GM12865 (cell line): ENCODE measurements at regions not wholly inside any gene's neighbourhood (a gene's known extent, or its start where the extent isn't known, plus 50 kb on each side); places are given as distances from the start of the nearest gene placed in this dataset.

Experiments
- DNase-seq: peaks from one replicate; pipeline ENCODE4 v3.0.0; 2010; ENCODE audit warnings: low read depth
- H3K4me3 ChIP-seq: 2 replicates; pipeline ENCODE4 v1.5.1; 2011; ENCODE audit warnings: mild to moderate bottlenecking, low read depth, low read length, control low read depth
- TF ChIP-seq, protein P1 (sequence below): IDR thresholded peaks from 2 replicates; pipeline ENCODE4 v1.5.1; 2011; ENCODE audit warnings: low read length, control low read depth, low read depth, inconsistent platforms; ENCODE audit not compliant: insufficient read depth; ENCODE audit errors: missing control alignments

DNA sequence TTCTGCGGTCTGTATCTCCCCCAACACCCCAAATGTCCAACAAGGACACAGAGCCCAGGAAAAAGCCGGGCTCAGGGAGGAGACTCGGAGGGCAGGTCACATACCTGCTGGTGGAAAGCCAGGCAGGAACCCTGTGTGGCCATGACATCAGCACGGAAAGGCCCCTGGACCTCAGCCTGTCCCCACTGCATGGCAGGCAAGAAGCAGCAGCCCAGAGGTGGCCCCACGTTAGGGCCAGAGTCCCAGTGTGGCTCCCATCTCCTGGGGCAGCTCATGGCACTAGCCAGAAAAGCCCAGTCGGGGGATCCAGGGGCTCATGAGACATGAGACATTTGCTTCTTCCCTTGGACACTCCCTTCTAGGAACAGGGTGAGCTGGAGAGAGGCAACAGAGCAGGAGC is 258.7 kb downstream of the DLL1 start:
- DNase-seq, result no peak
- TF ChIP-seq, protein P1, sequence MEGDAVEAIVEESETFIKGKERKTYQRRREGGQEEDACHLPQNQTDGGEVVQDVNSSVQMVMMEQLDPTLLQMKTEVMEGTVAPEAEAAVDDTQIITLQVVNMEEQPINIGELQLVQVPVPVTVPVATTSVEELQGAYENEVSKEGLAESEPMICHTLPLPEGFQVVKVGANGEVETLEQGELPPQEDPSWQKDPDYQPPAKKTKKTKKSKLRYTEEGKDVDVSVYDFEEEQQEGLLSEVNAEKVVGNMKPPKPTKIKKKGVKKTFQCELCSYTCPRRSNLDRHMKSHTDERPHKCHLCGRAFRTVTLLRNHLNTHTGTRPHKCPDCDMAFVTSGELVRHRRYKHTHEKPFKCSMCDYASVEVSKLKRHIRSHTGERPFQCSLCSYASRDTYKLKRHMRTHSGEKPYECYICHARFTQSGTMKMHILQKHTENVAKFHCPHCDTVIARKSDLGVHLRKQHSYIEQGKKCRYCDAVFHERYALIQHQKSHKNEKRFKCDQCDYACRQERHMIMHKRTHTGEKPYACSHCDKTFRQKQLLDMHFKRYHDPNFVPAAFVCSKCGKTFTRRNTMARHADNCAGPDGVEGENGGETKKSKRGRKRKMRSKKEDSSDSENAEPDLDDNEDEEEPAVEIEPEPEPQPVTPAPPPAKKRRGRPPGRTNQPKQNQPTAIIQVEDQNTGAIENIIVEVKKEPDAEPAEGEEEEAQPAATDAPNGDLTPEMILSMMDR, result no peak
- no peak overlapping the region for H3K4me3 ChIP-seq

DNA sequence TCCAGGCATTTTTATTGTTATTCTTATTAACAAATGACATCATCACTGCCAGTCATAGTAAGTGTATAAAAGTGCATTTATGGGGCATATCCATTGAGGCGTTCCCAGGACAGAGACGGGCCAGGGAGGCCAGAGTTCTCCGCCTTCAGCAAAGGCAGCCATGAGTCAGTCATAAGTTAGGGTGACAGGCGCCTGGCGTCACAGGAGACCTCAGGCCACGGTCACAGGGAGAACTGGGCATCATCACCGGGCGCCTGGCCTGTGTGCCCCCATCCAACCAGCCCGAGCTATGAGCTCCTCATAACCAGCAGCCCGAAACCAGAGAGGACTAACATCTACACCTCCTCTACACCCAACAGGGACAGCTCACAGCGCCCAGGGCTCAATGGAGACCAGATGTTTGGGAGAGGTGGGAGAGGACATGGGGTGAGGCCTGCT is 259.2 kb downstream of the DLL1 start:
- TF ChIP-seq, protein P1, result no peak
- DNase-seq, result no peak

DNA sequence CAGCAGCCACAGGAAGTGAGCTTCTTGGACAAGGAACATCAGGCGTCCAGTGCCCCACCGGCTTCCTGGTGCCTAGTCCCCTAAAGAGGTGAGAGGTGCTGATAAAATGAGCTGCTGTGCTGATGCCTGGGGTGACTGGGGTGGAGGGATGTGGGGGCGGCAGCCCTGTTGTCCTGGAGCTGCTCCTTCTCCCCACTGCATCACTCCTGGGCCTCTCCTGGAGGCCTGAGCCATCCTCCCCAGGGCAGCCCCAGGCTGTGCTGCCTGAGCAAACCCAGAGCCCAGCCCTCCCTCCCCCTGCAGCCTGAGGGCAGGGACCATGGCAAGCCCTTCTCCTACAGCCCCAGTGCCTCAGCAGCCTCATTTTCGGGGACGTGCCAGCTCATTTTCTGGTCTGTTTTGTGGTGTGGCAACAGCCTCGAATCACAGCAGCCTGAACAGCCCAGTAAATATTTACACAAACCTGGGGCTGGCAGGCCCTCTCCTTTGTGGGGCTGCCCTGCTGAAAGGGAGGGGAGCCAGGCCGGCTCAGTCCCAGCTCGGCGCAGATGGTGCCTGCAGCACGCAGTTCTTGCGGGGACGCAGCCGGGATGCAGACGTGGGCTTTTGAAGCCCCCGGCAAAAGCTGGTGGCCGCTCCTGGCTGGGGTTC is 259.9 kb downstream of the DLL1 start:
- H3K4me3 ChIP-seq, result no peak overlapping the region
- TF ChIP-seq, protein P1, result no peak
- DNase-seq, result no peak

More for the DNA sequence above, 259.2 kb downstream of the DLL1 start:
- H3K4me3 ChIP-seq, result no peak overlapping the region

DNA sequence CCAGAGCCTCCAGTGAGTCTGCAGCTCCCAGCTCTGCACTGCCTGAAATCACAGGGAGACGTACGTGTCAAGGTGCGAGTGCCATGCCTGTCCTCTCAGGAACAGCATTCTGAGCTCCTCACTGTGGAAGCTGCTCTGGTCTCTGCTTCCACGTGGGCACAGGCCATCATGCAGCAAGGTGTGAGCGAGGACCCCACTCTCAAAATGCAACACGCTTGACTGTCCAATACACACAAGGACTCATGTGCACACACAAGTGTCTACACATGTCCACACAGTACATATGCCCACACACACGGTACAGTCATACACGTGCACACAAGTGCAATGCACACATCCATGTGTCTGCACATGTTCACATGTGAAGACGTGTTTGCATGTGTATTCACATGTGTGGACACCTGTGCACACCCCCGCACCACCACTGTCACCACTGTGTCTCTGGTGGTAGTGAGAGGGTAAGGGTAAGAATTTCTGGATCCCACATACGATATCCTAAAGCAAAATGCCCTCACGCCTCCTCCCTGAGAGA is 260.5 kb downstream of the DLL1 start:
- no peak for DNase-seq
- H3K4me3 ChIP-seq, result no peak overlapping the region
- TF ChIP-seq, protein P1, result no peak

DNA sequence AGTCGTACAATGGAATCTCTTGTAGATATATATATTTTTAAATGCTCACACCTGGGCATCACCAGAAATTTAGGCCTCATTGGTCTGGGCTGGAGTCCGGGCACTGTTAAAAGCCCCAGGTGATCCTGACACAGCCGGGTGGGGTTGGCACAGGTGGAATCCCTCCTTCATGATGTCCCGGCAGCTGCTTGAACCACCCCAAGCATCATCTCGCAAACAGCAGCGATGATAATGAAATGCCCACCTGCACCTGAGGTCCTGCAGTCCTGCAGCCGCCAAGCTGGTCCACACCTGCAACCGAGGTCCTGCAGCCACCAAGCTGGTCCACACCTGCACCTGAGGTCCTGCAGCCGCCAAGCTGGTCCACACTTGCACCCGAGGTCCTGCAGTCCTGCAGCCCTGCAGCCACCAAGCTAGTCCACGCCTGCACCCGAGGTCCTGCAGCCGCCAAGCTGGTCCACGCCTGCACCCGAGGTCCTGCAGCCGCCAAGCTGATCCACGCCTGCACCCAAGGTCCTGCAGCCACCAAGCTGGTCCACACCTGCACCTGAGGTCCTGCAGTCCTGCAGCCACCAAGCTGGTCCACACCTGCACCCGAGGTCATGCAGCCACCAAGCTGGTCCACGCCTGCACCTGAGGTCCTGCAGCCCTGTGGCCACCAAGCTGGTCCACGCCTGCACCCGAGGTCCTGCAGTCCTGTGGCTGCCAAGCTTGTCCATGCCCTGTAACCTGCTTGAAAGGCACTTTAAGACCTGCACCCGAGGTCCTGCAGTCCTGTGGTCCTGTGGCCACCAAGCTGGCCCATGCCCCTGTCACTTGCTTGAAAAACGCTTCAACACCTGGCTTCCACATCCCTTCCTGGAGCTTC is 261.2 kb downstream of the DLL1 start:
- TF ChIP-seq, protein P1, result no peak
- no peak for DNase-seq
- H3K4me3 ChIP-seq, result no peak overlapping the region

DNA sequence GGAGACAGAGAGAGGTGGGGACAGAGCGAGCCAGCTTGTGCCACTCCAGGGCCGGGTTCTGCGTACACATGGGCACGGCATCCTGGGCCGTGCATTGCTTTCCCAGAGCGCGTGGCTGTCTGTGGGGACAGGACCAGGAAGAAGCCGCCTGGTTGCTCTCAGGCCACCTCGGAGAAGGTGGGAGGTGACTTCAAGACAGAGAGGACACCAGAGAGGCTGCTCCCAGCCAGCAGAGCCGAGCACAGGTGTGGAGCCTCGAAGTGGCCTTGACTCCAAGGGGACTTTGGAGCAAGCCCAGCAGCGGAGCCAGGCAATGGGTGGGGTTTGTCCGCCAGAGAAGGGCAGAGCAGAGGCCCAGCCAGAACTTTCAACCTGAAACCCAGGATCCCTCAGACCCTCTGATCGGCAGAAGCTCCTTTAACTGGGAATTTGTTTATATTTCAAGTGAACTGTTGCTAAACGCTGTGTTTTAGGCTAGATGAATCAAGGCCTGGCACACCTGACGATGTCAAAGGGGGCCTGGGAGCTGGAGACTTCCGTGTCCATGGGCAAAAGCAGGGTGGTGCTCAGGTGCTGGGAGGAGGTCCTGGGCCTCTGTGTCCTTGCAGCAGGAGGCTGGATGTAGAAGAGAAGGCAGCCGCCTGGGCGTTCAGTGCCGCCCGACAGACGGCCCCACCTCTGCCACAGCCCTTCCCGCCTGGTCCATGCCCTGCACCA is 262.1 kb downstream of the DLL1 start:
- TF ChIP-seq, protein P1, result no peak
- no peak overlapping the region for H3K4me3 ChIP-seq
- no peak for DNase-seq
